GM12892 (cell line): ENCODE measurements at regions not wholly inside any gene's neighbourhood (a gene's known extent, or its start where the extent isn't known, plus 50 kb on each side); places are given as distances from the start of the nearest gene placed in this dataset.
"Not testable (repeated sequence)": the region's sequence is repeated elsewhere in the genome, so short reads cannot be mapped to it uniquely, and the experiment has no call there.

Source experiments
- POLR2A ChIP-seq: IDR thresholded peaks from 2 replicates; pipeline ENCODE4 v1.6.1; 2011; ENCODE audit warnings: low read depth, low read length, control low read depth
- POLR2AphosphoS5 ChIP-seq: IDR thresholded peaks from 2 replicates; pipeline ENCODE4 v1.6.1; 2011; ENCODE audit warnings: low read depth, low read length, control low read depth
- TAF1 ChIP-seq: IDR thresholded peaks from 2 replicates; pipeline ENCODE4 v1.6.1; 2011; ENCODE audit warnings: low read depth, mild to moderate bottlenecking, control low read depth, low read length, borderline replicate concordance

- not testable (repeated sequence) for TF ChIP-seq TAF1, POLR2A, POLR2AphosphoS5
These were observed 62.0 kb upstream of the ZNG1F start for GRCh38 chr9:41251101-41251500.
